Neural cell (in vitro differentiated cells): ENCODE measurements at regions not wholly inside any gene's neighbourhood (a gene's known extent, or its start where the extent isn't known, plus 50 kb on each side); places are given as distances from the start of the nearest gene placed in this dataset.

Experiments used
- EP300 ChIP-seq: fragments of 450-650 bp; conservative IDR thresholded peaks from 2 replicates; pipeline ENCODE4 v1.6.1; 2014; ENCODE audit warnings: antibody characterized with exemption, mild to moderate bottlenecking, moderate library complexity; ENCODE audit not compliant: poor library complexity, severe bottlenecking
- MXI1 ChIP-seq: fragments of 450-650 bp; conservative IDR thresholded peaks from 2 replicates; pipeline ENCODE4 v1.6.1; 2014; ENCODE audit warnings: antibody characterized with exemption, mild to moderate bottlenecking; ENCODE audit not compliant: poor library complexity, severe bottlenecking
- TF ChIP-seq, protein P1 (sequence below): fragments of 450-650 bp; IDR thresholded peaks from 2 replicates; pipeline ENCODE4 v1.5.1; 2014; ENCODE audit warnings: antibody characterized with exemption, mild to moderate bottlenecking, moderate library complexity; ENCODE audit not compliant: poor library complexity, severe bottlenecking

DNA sequence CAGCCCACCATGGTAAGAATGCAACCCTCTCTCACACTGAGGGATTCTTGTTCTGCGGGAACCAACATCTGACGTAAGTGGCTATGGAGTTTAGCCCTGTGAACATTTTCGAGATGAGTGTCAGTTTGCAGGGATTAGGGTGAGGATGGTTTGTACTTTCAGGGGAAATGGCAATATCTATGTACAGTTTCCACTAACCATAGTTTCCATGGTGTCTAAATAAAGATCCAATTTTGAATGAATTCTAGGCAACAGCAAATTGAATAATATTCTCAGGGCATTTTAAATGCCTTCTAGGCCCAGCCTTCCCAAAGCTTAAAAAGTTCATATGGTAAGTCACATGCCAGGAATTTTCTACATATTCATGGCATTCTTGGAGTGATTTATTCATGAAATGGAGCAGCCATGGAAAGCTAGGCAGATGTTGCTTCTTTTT lies 105.4 kb upstream of the MMADHC start:
- TF ChIP-seq, protein P1, sequence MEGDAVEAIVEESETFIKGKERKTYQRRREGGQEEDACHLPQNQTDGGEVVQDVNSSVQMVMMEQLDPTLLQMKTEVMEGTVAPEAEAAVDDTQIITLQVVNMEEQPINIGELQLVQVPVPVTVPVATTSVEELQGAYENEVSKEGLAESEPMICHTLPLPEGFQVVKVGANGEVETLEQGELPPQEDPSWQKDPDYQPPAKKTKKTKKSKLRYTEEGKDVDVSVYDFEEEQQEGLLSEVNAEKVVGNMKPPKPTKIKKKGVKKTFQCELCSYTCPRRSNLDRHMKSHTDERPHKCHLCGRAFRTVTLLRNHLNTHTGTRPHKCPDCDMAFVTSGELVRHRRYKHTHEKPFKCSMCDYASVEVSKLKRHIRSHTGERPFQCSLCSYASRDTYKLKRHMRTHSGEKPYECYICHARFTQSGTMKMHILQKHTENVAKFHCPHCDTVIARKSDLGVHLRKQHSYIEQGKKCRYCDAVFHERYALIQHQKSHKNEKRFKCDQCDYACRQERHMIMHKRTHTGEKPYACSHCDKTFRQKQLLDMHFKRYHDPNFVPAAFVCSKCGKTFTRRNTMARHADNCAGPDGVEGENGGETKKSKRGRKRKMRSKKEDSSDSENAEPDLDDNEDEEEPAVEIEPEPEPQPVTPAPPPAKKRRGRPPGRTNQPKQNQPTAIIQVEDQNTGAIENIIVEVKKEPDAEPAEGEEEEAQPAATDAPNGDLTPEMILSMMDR: no peak
- no peak for TF ChIP-seq MXI1
- TF ChIP-seq EP300: no peak
